Osteoblast (primary cell): ENCODE measurements at regions not wholly inside any gene's neighbourhood (a gene's known extent, or its start where the extent isn't known, plus 50 kb on each side); places are given as distances from the start of the nearest gene placed in this dataset.

ENCODE experiments used
- DNase-seq: peaks from one replicate; pipeline ENCODE4 v3.0.0; 2011; ENCODE audit warnings: low spot score, mixed read lengths; ENCODE audit not compliant: insufficient read length; ENCODE audit errors: missing footprints
- H2AFZ ChIP-seq: 2 replicates; pipeline ENCODE4 v1.6.0; 2011; ENCODE audit warnings: mild to moderate bottlenecking, low read length
- H3K27ac ChIP-seq: 2 replicates; pipeline ENCODE4 v1.5.1; 2011; ENCODE audit warnings: mild to moderate bottlenecking, low read depth, low read length, moderate library complexity
- H3K27me3 ChIP-seq: 2 replicates; pipeline ENCODE4 v1.6.0; 2012; ENCODE audit warnings: mild to moderate bottlenecking, control low read depth, inconsistent platforms, low read length, moderate library complexity; ENCODE audit not compliant: insufficient read depth
- H3K36me3 ChIP-seq: 2 replicates; pipeline ENCODE4 v1.5.1; 2011; ENCODE audit warnings: mild to moderate bottlenecking, low read length, control low read depth, moderate library complexity; ENCODE audit not compliant: insufficient read depth
- H3K4me1 ChIP-seq: 2 replicates; pipeline ENCODE4 v1.5.1; 2011; ENCODE audit warnings: mild to moderate bottlenecking, low read length, control low read depth, moderate library complexity; ENCODE audit not compliant: insufficient read depth
- H3K4me2 ChIP-seq: 2 replicates; pipeline ENCODE4 v1.6.0; 2011; ENCODE audit warnings: mild to moderate bottlenecking, low read length; ENCODE audit not compliant: insufficient read depth
- H3K4me3 ChIP-seq: fragments of 200-600 bp; sonication (generic); 3 replicates; pipeline ENCODE4 v1.5.1; 2012; ENCODE audit warnings: mild to moderate bottlenecking, low read length, inconsistent platforms; ENCODE audit not compliant: insufficient read depth
- H3K79me2 ChIP-seq: 2 replicates; pipeline ENCODE4 v1.6.0; 2012; ENCODE audit warnings: mild to moderate bottlenecking, low read length, control low read depth, inconsistent platforms; ENCODE audit not compliant: insufficient read depth
- H3K9me3 ChIP-seq: 2 replicates; pipeline ENCODE4 v1.5.1; 2011; ENCODE audit warnings: low read depth, low read length, control low read depth
- H4K20me1 ChIP-seq: 2 replicates; pipeline ENCODE4 v1.6.0; 2012; ENCODE audit warnings: mild to moderate bottlenecking, low read length, control low read depth; ENCODE audit not compliant: insufficient read depth
- TF ChIP-seq, protein P1 (sequence below): IDR thresholded peaks from 2 replicates; pipeline ENCODE4 v1.5.1; 2011; ENCODE audit warnings: mild to moderate bottlenecking, low read depth, low read length, moderate library complexity; ENCODE audit errors: extremely low read depth

- no peaks in the 10 kb centered on the region for H3K36me3 ChIP-seq
- H3K27me3 ChIP-seq: no peaks in the 10 kb centered on the region
- H3K79me2 ChIP-seq: no peaks in the 10 kb centered on the region
- TF ChIP-seq, protein P1, sequence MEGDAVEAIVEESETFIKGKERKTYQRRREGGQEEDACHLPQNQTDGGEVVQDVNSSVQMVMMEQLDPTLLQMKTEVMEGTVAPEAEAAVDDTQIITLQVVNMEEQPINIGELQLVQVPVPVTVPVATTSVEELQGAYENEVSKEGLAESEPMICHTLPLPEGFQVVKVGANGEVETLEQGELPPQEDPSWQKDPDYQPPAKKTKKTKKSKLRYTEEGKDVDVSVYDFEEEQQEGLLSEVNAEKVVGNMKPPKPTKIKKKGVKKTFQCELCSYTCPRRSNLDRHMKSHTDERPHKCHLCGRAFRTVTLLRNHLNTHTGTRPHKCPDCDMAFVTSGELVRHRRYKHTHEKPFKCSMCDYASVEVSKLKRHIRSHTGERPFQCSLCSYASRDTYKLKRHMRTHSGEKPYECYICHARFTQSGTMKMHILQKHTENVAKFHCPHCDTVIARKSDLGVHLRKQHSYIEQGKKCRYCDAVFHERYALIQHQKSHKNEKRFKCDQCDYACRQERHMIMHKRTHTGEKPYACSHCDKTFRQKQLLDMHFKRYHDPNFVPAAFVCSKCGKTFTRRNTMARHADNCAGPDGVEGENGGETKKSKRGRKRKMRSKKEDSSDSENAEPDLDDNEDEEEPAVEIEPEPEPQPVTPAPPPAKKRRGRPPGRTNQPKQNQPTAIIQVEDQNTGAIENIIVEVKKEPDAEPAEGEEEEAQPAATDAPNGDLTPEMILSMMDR: no peak
- no peak overlapping the region for H3K27ac ChIP-seq
- no peak overlapping the region for H3K4me3 ChIP-seq
- no peak overlapping the region for H2AFZ ChIP-seq
- no peak overlapping the region for H3K4me2 ChIP-seq
- peak; percentile 10 for DNase-seq
- H3K9me3 ChIP-seq: no peaks in the 10 kb centered on the region
- H4K20me1 ChIP-seq: no peaks in the 10 kb centered on the region
- H3K4me1 ChIP-seq: no peaks in the 10 kb centered on the region
Observed at GRCh38 chr2:204415406-204416181, 129.7 kb upstream of the PARD3B start.

- no peaks in the 10 kb centered on the region for H4K20me1 ChIP-seq
- no peak for DNase-seq
- no peak overlapping the region for H3K4me3 ChIP-seq
- no peaks in the 10 kb centered on the region for H3K9me3 ChIP-seq
- H3K27ac ChIP-seq: no peak overlapping the region
- TF ChIP-seq, protein P1: no peak
- H3K4me2 ChIP-seq: no peak overlapping the region
- H3K4me1 ChIP-seq: no peaks in the 10 kb centered on the region
- no peaks in the 10 kb centered on the region for H3K36me3 ChIP-seq
- no peaks in the 10 kb centered on the region for H3K27me3 ChIP-seq
- H3K79me2 ChIP-seq: no peaks in the 10 kb centered on the region
- no peak overlapping the region for H2AFZ ChIP-seq
Observed at GRCh38 chr2:204416236-204416635, 129.0 kb upstream of the PARD3B start.

GRCh38 chr2:204425821-204426220 is 119.5 kb upstream of the PARD3B start:
- Histone ChIP-seq H2AFZ (no peak overlapping the region), H3K79me2 (no peaks in the 10 kb centered on the region), H3K36me3 (no peaks in the 10 kb centered on the region), H3K4me2 (no peak overlapping the region), H3K4me3 (no peak overlapping the region), H4K20me1 (no peaks in the 10 kb centered on the region), H3K9me3 (no peaks in the 10 kb centered on the region), H3K4me1 (no peaks in the 10 kb centered on the region), H3K27ac (no peak overlapping the region), H3K27me3 (no peaks in the 10 kb centered on the region)
- no peak for DNase-seq
- TF ChIP-seq, protein P1: no peak

GRCh38 chr2:204428675-204429074 is 116.6 kb upstream of the PARD3B start:
- Histone ChIP-seq H3K27me3 (no peaks in the 10 kb centered on the region), H3K27ac (no peak overlapping the region), H4K20me1 (no peaks in the 10 kb centered on the region), H3K4me1 (no peaks in the 10 kb centered on the region), H3K79me2 (no peaks in the 10 kb centered on the region), H3K4me2 (no peak overlapping the region), H3K4me3 (no peak overlapping the region), H2AFZ (no peak overlapping the region), H3K36me3 (no peaks in the 10 kb centered on the region), H3K9me3 (peaks cover 3% of the 10 kb centered on the region)
- TF ChIP-seq, protein P1: no peak
- no peak for DNase-seq
